ENCODE measurements at regions not wholly inside any gene's neighbourhood (a gene's known extent, or its start where the extent isn't known, plus 50 kb on each side); places are given as distances from the start of the nearest gene placed in this dataset.

GRCh38 chr13:111548301-111548700 lies 227.9 kb downstream of the TEX29 start:
- 0 out of 2 replicates have a peak, but pooled peaks cover 5% of the 10 kb centered on the region for H3K9me2 ChIP-seq (ENCODE audit: insufficient read depth)
- no peaks in the 10 kb centered on the region for H3K4me1 Mint-ChIP-seq
- H3K4me3 ChIP-seq, result no peak overlapping the region
- no peaks in the 10 kb centered on the region for H3F3A ChIP-seq (replicated peaks; ENCODE audit: low read depth)
- no peak overlapping the region for H3K27ac ChIP-seq (ENCODE audit: low read depth)
- H3K79me2 ChIP-seq (replicated peaks; ENCODE audit: insufficient read depth), result no peaks in the 10 kb centered on the region
- no peak overlapping the region for H3K27ac Mint-ChIP-seq
- H3K27me3 ChIP-seq (ENCODE audit: insufficient read depth), result no peaks in the 10 kb centered on the region
- H4K20me1 ChIP-seq (replicated peaks; ENCODE audit: insufficient read depth), result no peaks in the 10 kb centered on the region
- DNase-seq (ENCODE audit: low spot score), result no peak
- no peak for ATAC-seq
- H3K36me3 ChIP-seq (ENCODE audit: insufficient read depth), result no peaks in the 10 kb centered on the region
- no peaks in the 10 kb centered on the region; the same call in 1 of the 3 replicates for H3K9me3 Mint-ChIP-seq
- H3K4me1 ChIP-seq (ENCODE audit: insufficient read depth), result no peaks in the 10 kb centered on the region
- no peak overlapping the region; the same call in 1 of the 2 replicates for H2AFZ ChIP-seq
- no peaks in the 10 kb centered on the region for H3K36me3 Mint-ChIP-seq (ENCODE audit: low read depth)
- peaks cover 7% of the 10 kb centered on the region for H3K27me3 Mint-ChIP-seq (ENCODE audit: insufficient read depth, low read depth, poor library complexity)
- TF ChIP-seq POLR2AphosphoS5 (IDR thresholded peaks at IDR 0.05; ENCODE audit: low read depth) (no peak), NANOG (IDR thresholded peaks at IDR 0.05; ENCODE audit: borderline replicate concordance) (no peak), ZNF331 (CRISPR knock-in tag; IDR thresholded peaks at IDR 0.05; ENCODE audit: low read depth) (no peak), CREB1 (CRISPR knock-in tag; IDR thresholded peaks at IDR 0.05; ENCODE audit: low read depth) (no peak), CTCF (conservative IDR thresholded peaks at IDR 0.05; ENCODE audit: low read depth in 2 of 2) (no peak), EZH2 (IDR thresholded peaks at IDR 0.05; ENCODE audit: low read depth, unreplicated experiment) (no peak), STAT1 (IDR thresholded peaks at IDR 0.05; ENCODE audit: unreplicated experiment) (no peak), ZNF114 (CRISPR knock-in tag; IDR thresholded peaks at IDR 0.05) (no peak), REST (IDR thresholded peaks at IDR 0.05; ENCODE audit: unreplicated experiment) (no peak), ZNF462 (CRISPR knock-in tag; IDR thresholded peaks at IDR 0.05) (no peak), EZH2phosphoT487 (IDR thresholded peaks at IDR 0.05; ENCODE audit: unreplicated experiment) (no peak), JUNB (IDR thresholded peaks at IDR 0.05; ENCODE audit: unreplicated experiment) (no peak), ETS1 (IDR thresholded peaks at IDR 0.05) (no peak)
- H3K4me3 Mint-ChIP-seq, result no peak overlapping the region
- no peak overlapping the region for H3K4me2 ChIP-seq

All from GM23338 (cell line).